ENCODE measurements at regions not wholly inside any gene's neighbourhood (a gene's known extent, or its start where the extent isn't known, plus 50 kb on each side); places are given as distances from the start of the nearest gene placed in this dataset.

GRCh38 chr3:99143493-99143892 is 242.0 kb upstream of the DCBLD2 start:
- ChIA-PET CTCF (no interaction called here), SMC1A (ENCODE audit: uncharacterized antibody, unreplicated experiment) (no interaction called here), RAD21 (ENCODE audit: unreplicated experiment) (no interaction called here), POLR2A (no interaction called here)
- no peak for FAIRE-seq
- Histone ChIP-seq H3K27me3 (replicated peaks in 1 of 2; ENCODE audit: control insufficient read depth in 2 of 2, insufficient read depth in 2 of 2, low read length in 1 of 2) (no peaks in the 10 kb centered on the region), H3K9me3 (replicated peaks; ENCODE audit: control insufficient read depth, insufficient read depth, low read length) (no peaks in the 10 kb centered on the region), H4K20me1 (ENCODE audit: control insufficient read depth, insufficient read depth) (no peaks in the 10 kb centered on the region), H3K27ac (ENCODE audit: control insufficient read depth, insufficient read depth) (no peak overlapping the region), H3K9ac (ENCODE audit: control insufficient read depth, insufficient read depth, low read length) (no peak overlapping the region), H3K4me3 (no peak overlapping the region), H2AFZ (ENCODE audit: control insufficient read depth, low read depth, low read length) (no peak overlapping the region), H3K36me3 (ENCODE audit: control insufficient read depth in 2 of 2, insufficient read depth in 2 of 2, low read length in 1 of 2) (no peaks in the 10 kb centered on the region), H3K4me2 (ENCODE audit: control insufficient read depth, insufficient read depth) (no peak overlapping the region), H3K4me1 (ENCODE audit: control insufficient read depth, insufficient read depth, low read length) (no peaks in the 10 kb centered on the region), H3K79me2 (ENCODE audit: control insufficient read depth, insufficient read depth, low read length) (no peaks in the 10 kb centered on the region)
- intact Hi-C loops (cut with micrococcal nuclease; ENCODE audit: unreplicated experiment), result no loop called here
- ATAC-seq, result no peak
- 0% methylated on average over 3 of the region's 3 CpGs for WGBS (ENCODE audit: insufficient coverage, insufficient replicate concordance, low lambda C conversion rate, missing lambda C conversion rate)
- no peak for DNase-seq (ENCODE audit: low read depth, low spot score)
- BruUV-seq (replicated peaks), result no TSS peak
- in situ Hi-C loops (cut with MboI), result no loop called here
- TF ChIP-seq CREB1 (IDR thresholded peaks at IDR 0.05; ENCODE audit: low read depth), result no peak
- TF ChIP-seq IKZF2 (IDR thresholded peaks at IDR 0.05), result no peak
- no peak for TF ChIP-seq YBX1 (IDR thresholded peaks at IDR 0.05)
- TF ChIP-seq POU2F2 (IDR thresholded peaks at IDR 0.05; ENCODE audit: borderline replicate concordance, low read depth, low read length), result no peak

DNA sequence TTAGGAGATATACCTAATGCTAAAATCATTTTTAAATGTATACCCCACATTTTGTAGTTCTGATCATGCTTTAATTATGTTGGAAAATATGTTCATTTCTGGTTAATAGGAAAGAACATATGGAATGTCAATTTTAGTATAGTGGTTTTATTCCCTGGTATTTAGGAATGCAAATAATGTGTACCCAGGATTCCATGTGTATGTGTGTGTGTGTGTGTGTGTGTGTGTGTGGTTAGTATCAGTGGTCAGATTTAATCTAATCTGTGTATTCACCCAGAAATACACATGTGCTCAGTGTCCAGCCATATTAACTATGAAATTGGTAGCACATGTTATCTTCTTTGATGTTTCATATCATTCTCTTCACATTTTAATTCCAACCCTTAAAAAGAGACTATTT is 233.5 kb upstream of the DCBLD2 start:
- no peaks in the 10 kb centered on the region for H3K4me1 ChIP-seq (ENCODE audit: control insufficient read depth, insufficient read depth, low read length)
- ChIA-PET RAD21 (ENCODE audit: unreplicated experiment) (no interaction called here), SMC1A (ENCODE audit: uncharacterized antibody, unreplicated experiment) (interaction anchor here (0.7 kb wide), 1 partner anchor 15 kb away, joined by 4 read pairs; no protein-coding TSS in a partner anchor), CTCF (no interaction called here), POLR2A (no interaction called here)
- H2AFZ ChIP-seq (ENCODE audit: control insufficient read depth, low read depth, low read length), result no peak overlapping the region
- no TSS peak for BruUV-seq (replicated peaks)
- H4K20me1 ChIP-seq (ENCODE audit: control insufficient read depth, insufficient read depth), result no peaks in the 10 kb centered on the region
- H3K9ac ChIP-seq (ENCODE audit: control insufficient read depth, insufficient read depth, low read length), result no peak overlapping the region
- in situ Hi-C loops (cut with MboI) (no loop called here), intact Hi-C loops (cut with micrococcal nuclease; ENCODE audit: unreplicated experiment) (no loop called here)
- H3K4me2 ChIP-seq (ENCODE audit: control insufficient read depth, insufficient read depth), result no peak overlapping the region
- H3K9me3 ChIP-seq (replicated peaks; ENCODE audit: control insufficient read depth, insufficient read depth, low read length), result no peaks in the 10 kb centered on the region
- H3K36me3 ChIP-seq (ENCODE audit: control insufficient read depth in 2 of 2, insufficient read depth in 2 of 2, low read length in 1 of 2), result no peaks in the 10 kb centered on the region
- no peak overlapping the region for H3K27ac ChIP-seq (ENCODE audit: control insufficient read depth, insufficient read depth)
- H3K27me3 ChIP-seq (replicated peaks in 1 of 2; ENCODE audit: control insufficient read depth in 2 of 2, insufficient read depth in 2 of 2, low read length in 1 of 2), result no peaks in the 10 kb centered on the region
- DNase-seq (ENCODE audit: low read depth, low spot score) (no peak), ATAC-seq (no peak), FAIRE-seq (no peak)
- H3K4me3 ChIP-seq, result no peak overlapping the region
- H3K79me2 ChIP-seq (ENCODE audit: control insufficient read depth, insufficient read depth, low read length), result no peaks in the 10 kb centered on the region
- TF ChIP-seq NKRF (conservative IDR thresholded peaks at IDR 0.05) (no peak), YY1 (IDR thresholded peaks at IDR 0.05; ENCODE audit: low read depth, low read length) (no peak), TAF1 (IDR thresholded peaks at IDR 0.05; ENCODE audit: borderline replicate concordance, low read depth, low read length) (no peak), MTA3 (IDR thresholded peaks at IDR 0.05; ENCODE audit: borderline replicate concordance, low read length) (no peak), KAT2A (conservative IDR thresholded peaks at IDR 0.05; ENCODE audit: control insufficient read depth, low read depth, low read length) (no peak), NR2F1 (conservative IDR thresholded peaks at IDR 0.05) (no peak), RFX5 (IDR thresholded peaks at IDR 0.05; ENCODE audit: low read depth, low read length) (no peak), CBFB (IDR thresholded peaks at IDR 0.05; ENCODE audit: low read depth) (no peak), E2F4 (IDR thresholded peaks at IDR 0.05; ENCODE audit: low read depth, low read length) (no peak), SIN3A (IDR thresholded peaks at IDR 0.05; ENCODE audit: low read depth, low read length) (no peak), MYB (IDR thresholded peaks at IDR 0.05; ENCODE audit: borderline replicate concordance, low read depth, low read length) (no peak)
- TF ChIP-seq, protein P1, sequence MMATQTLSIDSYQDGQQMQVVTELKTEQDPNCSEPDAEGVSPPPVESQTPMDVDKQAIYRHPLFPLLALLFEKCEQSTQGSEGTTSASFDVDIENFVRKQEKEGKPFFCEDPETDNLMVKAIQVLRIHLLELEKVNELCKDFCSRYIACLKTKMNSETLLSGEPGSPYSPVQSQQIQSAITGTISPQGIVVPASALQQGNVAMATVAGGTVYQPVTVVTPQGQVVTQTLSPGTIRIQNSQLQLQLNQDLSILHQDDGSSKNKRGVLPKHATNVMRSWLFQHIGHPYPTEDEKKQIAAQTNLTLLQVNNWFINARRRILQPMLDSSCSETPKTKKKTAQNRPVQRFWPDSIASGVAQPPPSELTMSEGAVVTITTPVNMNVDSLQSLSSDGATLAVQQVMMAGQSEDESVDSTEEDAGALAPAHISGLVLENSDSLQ (IDR thresholded peaks at IDR 0.05), result no peak
